ENCODE measurements at regions not wholly inside any gene's neighbourhood (a gene's known extent, or its start where the extent isn't known, plus 50 kb on each side); places are given as distances from the start of the nearest gene placed in this dataset.
"Not testable (repeated sequence)": the region's sequence is repeated elsewhere in the genome, so short reads cannot be mapped to it uniquely, and the experiment has no call there.

GRCh38 chr6:22133357-22133756, 163.5 kb downstream of the PRL start:
- Histone ChIP-seq H3K27me3 (ENCODE audit: control insufficient read depth in 1 of 2, insufficient read depth in 2 of 2, low read length in 2 of 2) (no peaks in the 10 kb centered on the region), H3K9ac (ENCODE audit: low read length in 2 of 2) (no peak overlapping the region), H3K4me1 (ENCODE audit: control insufficient read depth, insufficient read depth, low read length) (no peaks in the 10 kb centered on the region), H3K4me3 (ENCODE audit: low read length in 2 of 2) (no peak overlapping the region), H3K36me3 (ENCODE audit: control insufficient read depth in 2 of 2, insufficient read depth in 2 of 2, low read length in 2 of 2) (no peaks in the 10 kb centered on the region), H3K9me3 (ENCODE audit: control insufficient read depth in 2 of 2, low read length in 2 of 2) (no peaks in the 10 kb centered on the region), H3K27ac (ENCODE audit: low read length) (no peak overlapping the region)

GRCh38 chr6:22134308-22134707, 162.5 kb downstream of the PRL start:
- Histone ChIP-seq H3K27ac (ENCODE audit: low read length) (no peak overlapping the region), H3K9ac (ENCODE audit: low read length in 2 of 2) (no peak overlapping the region), H3K9me3 (ENCODE audit: control insufficient read depth in 2 of 2, low read length in 2 of 2) (no peaks in the 10 kb centered on the region), H3K27me3 (ENCODE audit: control insufficient read depth in 1 of 2, insufficient read depth in 2 of 2, low read length in 2 of 2) (no peaks in the 10 kb centered on the region), H3K36me3 (ENCODE audit: control insufficient read depth in 2 of 2, insufficient read depth in 2 of 2, low read length in 2 of 2) (no peaks in the 10 kb centered on the region), H3K4me3 (ENCODE audit: low read length in 2 of 2) (no peak overlapping the region), H3K4me1 (ENCODE audit: control insufficient read depth, insufficient read depth, low read length) (no peaks in the 10 kb centered on the region)

- H3K4me3 ChIP-seq (ENCODE audit: low read length in 2 of 2) = no peak overlapping the region
- H3K9me3 ChIP-seq (ENCODE audit: control insufficient read depth in 2 of 2, low read length in 2 of 2) = no peaks in the 10 kb centered on the region
- H3K27me3 ChIP-seq (ENCODE audit: control insufficient read depth in 1 of 2, insufficient read depth in 2 of 2, low read length in 2 of 2) = no peaks in the 10 kb centered on the region
These were observed 161.4 kb downstream of the PRL start for GRCh38 chr6:22135395-22135794.

GRCh38 chr6:22140736-22141135, 156.1 kb downstream of the PRL start:
- not testable (repeated sequence) for H3K36me3 ChIP-seq (ENCODE audit: control insufficient read depth in 2 of 2, insufficient read depth in 2 of 2, low read length in 2 of 2); H3K4me3 ChIP-seq (ENCODE audit: low read length in 2 of 2); H3K9ac ChIP-seq (ENCODE audit: low read length in 2 of 2); H3K9me3 ChIP-seq (ENCODE audit: control insufficient read depth in 2 of 2, low read length in 2 of 2); H3K27me3 ChIP-seq (ENCODE audit: control insufficient read depth in 1 of 2, insufficient read depth in 2 of 2, low read length in 2 of 2); H3K27ac ChIP-seq (ENCODE audit: low read length)
- peaks cover 12% of the 10 kb centered on the region for H3K4me1 ChIP-seq (ENCODE audit: control insufficient read depth, insufficient read depth, low read length)

More at GRCh38 chr6:22135395-22135794, 161.4 kb downstream of the PRL start:
- H3K9ac ChIP-seq (ENCODE audit: low read length in 2 of 2) = no peak overlapping the region
- H3K27ac ChIP-seq (ENCODE audit: low read length) = no peak overlapping the region
- no peaks in the 10 kb centered on the region for H3K4me1 ChIP-seq (ENCODE audit: control insufficient read depth, insufficient read depth, low read length)
- no peaks in the 10 kb centered on the region for H3K36me3 ChIP-seq (ENCODE audit: control insufficient read depth in 2 of 2, insufficient read depth in 2 of 2, low read length in 2 of 2)

GRCh38 chr6:22141241-22141745, 155.5 kb downstream of the PRL start:
- Histone ChIP-seq H3K36me3 (ENCODE audit: control insufficient read depth in 2 of 2, insufficient read depth in 2 of 2, low read length in 2 of 2) (no peaks in the 10 kb centered on the region), H3K27ac (ENCODE audit: low read length) (no peak overlapping the region)

GRCh38 chr6:22142856-22143255, 154.0 kb downstream of the PRL start:
- Histone ChIP-seq H3K4me1 (ENCODE audit: control insufficient read depth, insufficient read depth, low read length) (peaks cover 17% of the 10 kb centered on the region), H3K4me3 (ENCODE audit: low read length in 2 of 2) (no peak overlapping the region), H3K27ac (ENCODE audit: low read length) (no peak overlapping the region), H3K27me3 (ENCODE audit: control insufficient read depth in 1 of 2, insufficient read depth in 2 of 2, low read length in 2 of 2) (no peaks in the 10 kb centered on the region), H3K9ac (ENCODE audit: low read length in 2 of 2) (no peak overlapping the region), H3K9me3 (ENCODE audit: control insufficient read depth in 2 of 2, low read length in 2 of 2) (no peaks in the 10 kb centered on the region), H3K36me3 (ENCODE audit: control insufficient read depth in 2 of 2, insufficient read depth in 2 of 2, low read length in 2 of 2) (no peaks in the 10 kb centered on the region)

More at GRCh38 chr6:22141241-22141745, 155.5 kb downstream of the PRL start:
- Histone ChIP-seq H3K27me3 (ENCODE audit: control insufficient read depth in 1 of 2, insufficient read depth in 2 of 2, low read length in 2 of 2) (no peaks in the 10 kb centered on the region), H3K9ac (ENCODE audit: low read length in 2 of 2) (no peak overlapping the region), H3K4me3 (ENCODE audit: low read length in 2 of 2) (peak overlapping the region; percentile 29 to 33), H3K9me3 (ENCODE audit: control insufficient read depth in 2 of 2, low read length in 2 of 2) (no peaks in the 10 kb centered on the region), H3K4me1 (ENCODE audit: control insufficient read depth, insufficient read depth, low read length) (peaks cover 17% of the 10 kb centered on the region)

- peak overlapping the region in 1 of 2 donors; percentile 29 for H3K4me3 ChIP-seq (ENCODE audit: low read length in 2 of 2)
- H3K27ac ChIP-seq (ENCODE audit: low read length) = no peak overlapping the region
- H3K36me3 ChIP-seq (ENCODE audit: control insufficient read depth in 2 of 2, insufficient read depth in 2 of 2, low read length in 2 of 2) = no peaks in the 10 kb centered on the region
- no peak overlapping the region for H3K9ac ChIP-seq (ENCODE audit: low read length in 2 of 2)
- H3K27me3 ChIP-seq (ENCODE audit: control insufficient read depth in 1 of 2, insufficient read depth in 2 of 2, low read length in 2 of 2) = no peaks in the 10 kb centered on the region
- peaks cover 27% of the 10 kb centered on the region for H3K4me1 ChIP-seq (ENCODE audit: control insufficient read depth, insufficient read depth, low read length)
- H3K9me3 ChIP-seq (ENCODE audit: control insufficient read depth in 2 of 2, low read length in 2 of 2) = no peaks in the 10 kb centered on the region
These were observed 151.5 kb downstream of the PRL start for GRCh38 chr6:22145376-22145775.

GRCh38 chr6:22145823-22146677, 150.8 kb downstream of the PRL start:
- Histone ChIP-seq H3K9me3 (ENCODE audit: control insufficient read depth in 2 of 2, low read length in 2 of 2) (no peaks in the 10 kb centered on the region), H3K36me3 (ENCODE audit: control insufficient read depth in 2 of 2, insufficient read depth in 2 of 2, low read length in 2 of 2) (no peaks in the 10 kb centered on the region), H3K27me3 (ENCODE audit: control insufficient read depth in 1 of 2, insufficient read depth in 2 of 2, low read length in 2 of 2) (no peaks in the 10 kb centered on the region), H3K27ac (ENCODE audit: low read length) (no peak overlapping the region), H3K4me3 (ENCODE audit: low read length in 2 of 2) (peak overlapping the region; percentile 37 to 58), H3K9ac (ENCODE audit: low read length in 2 of 2) (no peak overlapping the region), H3K4me1 (ENCODE audit: control insufficient read depth, insufficient read depth, low read length) (peaks cover 25% of the 10 kb centered on the region)

- Histone ChIP-seq H3K9me3 (ENCODE audit: control insufficient read depth in 2 of 2, low read length in 2 of 2) (no peaks in the 10 kb centered on the region), H3K4me1 (ENCODE audit: control insufficient read depth, insufficient read depth, low read length) (peaks cover 22% of the 10 kb centered on the region), H3K9ac (ENCODE audit: low read length in 2 of 2) (no peak overlapping the region), H3K27me3 (ENCODE audit: control insufficient read depth in 1 of 2, insufficient read depth in 2 of 2, low read length in 2 of 2) (no peaks in the 10 kb centered on the region), H3K4me3 (ENCODE audit: low read length in 2 of 2) (peak overlapping the region; percentile 37 to 58), H3K36me3 (ENCODE audit: control insufficient read depth in 2 of 2, insufficient read depth in 2 of 2, low read length in 2 of 2) (no peaks in the 10 kb centered on the region), H3K27ac (ENCODE audit: low read length) (no peak overlapping the region)
These were observed 150.2 kb downstream of the PRL start for GRCh38 chr6:22146678-22146930.

GRCh38 chr6:22146931-22147701, 149.7 kb downstream of the PRL start:
- Histone ChIP-seq H3K4me3 (ENCODE audit: low read length in 2 of 2) (peak overlapping the region; percentile 37 to 58), H3K4me1 (ENCODE audit: control insufficient read depth, insufficient read depth, low read length) (peaks cover 21% of the 10 kb centered on the region), H3K9ac (ENCODE audit: low read length in 2 of 2) (peak overlapping the region in 1 of 2 donors; percentile 2), H3K27me3 (ENCODE audit: control insufficient read depth in 1 of 2, insufficient read depth in 2 of 2, low read length in 2 of 2) (no peaks in the 10 kb centered on the region), H3K36me3 (ENCODE audit: control insufficient read depth in 2 of 2, insufficient read depth in 2 of 2, low read length in 2 of 2) (no peaks in the 10 kb centered on the region), H3K9me3 (ENCODE audit: control insufficient read depth in 2 of 2, low read length in 2 of 2) (no peaks in the 10 kb centered on the region), H3K27ac (ENCODE audit: low read length) (no peak overlapping the region)

Measured in stomach smooth muscle (tissue), 2 donors.